HG02642 (cell line): ENCODE measurements at regions not wholly inside any gene's neighbourhood (a gene's known extent, or its start where the extent isn't known, plus 50 kb on each side); places are given as distances from the start of the nearest gene placed in this dataset.

Experiments
- ATAC-seq: cut with Tn5 transposase; IDR thresholded peaks from one replicate; pipeline ENCODE4 v1.9.1; 2021; ENCODE audit warnings: mild to moderate bottlenecking; ENCODE audit not compliant: unreplicated experiment, poor library complexity

- no peak for ATAC-seq
Observed at GRCh38 chr2:8529706-8530277, 152.1 kb upstream of the ID2 start.

- ATAC-seq = no peak
Observed at GRCh38 chr2:8531481-8531880, 150.4 kb upstream of the ID2 start.

GRCh38 chr2:8532438-8532837, 149.4 kb upstream of the ID2 start:
- no peak for ATAC-seq

- ATAC-seq = no peak
Observed at GRCh38 chr2:8533923-8534322, 147.9 kb upstream of the ID2 start.

- ATAC-seq = no peak
Observed at GRCh38 chr2:8534386-8534728, 147.5 kb upstream of the ID2 start.

- no peak for ATAC-seq
Observed at GRCh38 chr2:8534729-8535468, 147.0 kb upstream of the ID2 start.

GRCh38 chr2:8535469-8535795, 146.4 kb upstream of the ID2 start:
- ATAC-seq = no peak

- ATAC-seq = no peak
Observed at GRCh38 chr2:8535821-8536685, 145.8 kb upstream of the ID2 start.

- no peak for ATAC-seq
Observed at GRCh38 chr2:8536686-8537561, 144.9 kb upstream of the ID2 start.

- ATAC-seq = no peak
Observed at GRCh38 chr2:8537562-8538155, 144.2 kb upstream of the ID2 start.

GRCh38 chr2:8538531-8538930, 143.3 kb upstream of the ID2 start:
- ATAC-seq = no peak

GRCh38 chr2:8538931-8539621, 142.8 kb upstream of the ID2 start:
- ATAC-seq = no peak

- ATAC-seq = no peak
Observed at GRCh38 chr2:8539743-8540551, 141.9 kb upstream of the ID2 start.

- no peak for ATAC-seq
Observed at GRCh38 chr2:8540552-8541055, 141.3 kb upstream of the ID2 start.

- ATAC-seq = no peak
Observed at GRCh38 chr2:8541223-8541622, 140.6 kb upstream of the ID2 start.

- no peak for ATAC-seq
Observed at GRCh38 chr2:8541636-8542035, 140.2 kb upstream of the ID2 start.

- no peak for ATAC-seq
Observed at GRCh38 chr2:8542381-8543059, 139.3 kb upstream of the ID2 start.

GRCh38 chr2:8543060-8543382, 138.8 kb upstream of the ID2 start:
- peak; percentile 21 for ATAC-seq
